Keratinocyte (primary cell): ENCODE measurements at regions not wholly inside any gene's neighbourhood (a gene's known extent, or its start where the extent isn't known, plus 50 kb on each side); places are given as distances from the start of the nearest gene placed in this dataset.
A peak's percentile ranks its signal among the peaks of the same experiment; 100 is the strongest.

ENCODE experiments used
- DNase-seq: peaks from one replicate; pipeline ENCODE4 v3.0.0-alpha.2; 2011; ENCODE audit warnings: low read depth, missing footprints, low spot score
- FAIRE-seq: peaks from 2 replicates; lab custom pipeline; 2011; peaks lifted over from hg19 to GRCh38; lab: Jason Lieb, UNC
- H2AFZ ChIP-seq: 2 replicates; pipeline ENCODE4 v1.6.0; 2012; ENCODE audit warnings: low read length, control low read depth, inconsistent platforms; ENCODE audit not compliant: control insufficient read depth
- H3K27ac ChIP-seq: 2 replicates; pipeline ENCODE4 v1.5.1; 2011; ENCODE audit warnings: low read length; ENCODE audit not compliant: control insufficient read depth, insufficient read depth
- H3K27me3 ChIP-seq: 3 replicates; pipeline ENCODE4 v1.6.0; 2011; ENCODE audit warnings: low read length; ENCODE audit not compliant: control insufficient read depth, insufficient read depth; ENCODE audit errors: extremely low read depth
- H3K36me3 ChIP-seq, 2 experiments: 2 replicates in 1 of 2; 3 replicates in 1 of 2; pipeline ENCODE4 v1.5.1; 2011; ENCODE audit warnings: low read length in 2 of 2, mild to moderate bottlenecking in 1 of 2; ENCODE audit not compliant: control insufficient read depth in 2 of 2, insufficient read depth in 2 of 2; ENCODE audit errors: extremely low read depth in 1 of 2
- H3K4me1 ChIP-seq: 3 replicates; pipeline ENCODE4 v1.5.1; 2011; ENCODE audit warnings: low read length; ENCODE audit not compliant: control insufficient read depth, insufficient read depth; ENCODE audit errors: extremely low read depth
- H3K4me2 ChIP-seq: 3 replicates; pipeline ENCODE4 v1.6.0; 2011; ENCODE audit warnings: low read depth, low read length; ENCODE audit not compliant: control insufficient read depth, insufficient read depth; ENCODE audit errors: extremely low read depth
- H3K4me3 ChIP-seq, 3 experiments: fragments of 200-600 bp in 1 of 3; sonication (generic) in 1 of 3; 2 replicates in 2 of 3; 3 replicates in 1 of 3; pipeline ENCODE4 v1.5.1; 2011 to 2016; ENCODE audit warnings: low read length in 3 of 3, mild to moderate bottlenecking in 3 of 3, control low read depth in 2 of 3, inconsistent platforms in 1 of 3, low read depth in 1 of 3, mixed read lengths in 1 of 3, mixed run types in 1 of 3, moderate library complexity in 1 of 3; ENCODE audit not compliant: control insufficient read depth in 2 of 3, insufficient read depth in 2 of 3; ENCODE audit errors: extremely low read depth in 1 of 3
- H3K79me2 ChIP-seq: 2 replicates; pipeline ENCODE4 v1.6.0; 2012; ENCODE audit warnings: low read length; ENCODE audit not compliant: control insufficient read depth, insufficient read depth
- H3K9ac ChIP-seq: 3 replicates; pipeline ENCODE4 v1.6.0; 2011; ENCODE audit warnings: low read length; ENCODE audit not compliant: control insufficient read depth, insufficient read depth; ENCODE audit errors: extremely low read depth
- H3K9me1 ChIP-seq: 3 replicates; pipeline ENCODE4 v1.6.0; 2011; ENCODE audit warnings: low read length; ENCODE audit not compliant: control insufficient read depth, insufficient read depth; ENCODE audit errors: extremely low read depth
- H3K9me3 ChIP-seq: 2 replicates; pipeline ENCODE4 v1.5.1; 2012; ENCODE audit warnings: low read depth, low read length; ENCODE audit not compliant: control insufficient read depth
- H4K20me1 ChIP-seq: 3 replicates; pipeline ENCODE4 v1.6.0; 2011; ENCODE audit warnings: low read length; ENCODE audit not compliant: control insufficient read depth, insufficient read depth; ENCODE audit errors: extremely low read depth
- EZH2 ChIP-seq: IDR thresholded peaks from one replicate; pipeline ENCODE4 v1.6.1; 2012; ENCODE audit warnings: inconsistent platforms, mild to moderate bottlenecking, low read length, moderate library complexity
- dilution Hi-C: fragments of 300-500 bp; cut with MboI; formaldehyde crosslinking; loops from one replicate; pipeline ENCODE4 v1.7.0; 2020; ENCODE audit warnings: low sequenced_read_pairs; ENCODE audit not compliant: extremely low pct_ligation_motif_present
- TF ChIP-seq, protein P1 (sequence below), 3 experiments: IDR thresholded peaks in 1 of 3; conservative IDR thresholded peaks in 1 of 3; optimal IDR thresholded peaks in 1 of 3; 2 replicates in 2 of 3; 3 replicates in 1 of 3; pipeline versions ENCODE3 to v1.5.1; 2011; ENCODE audit warnings: low read length in 3 of 3, mild to moderate bottlenecking in 3 of 3, moderate library complexity in 2 of 3, control low read depth in 1 of 3, inconsistent platforms in 1 of 3; ENCODE audit not compliant: insufficient read depth in 2 of 3; ENCODE audit errors: extremely low read depth in 1 of 3

DNA sequence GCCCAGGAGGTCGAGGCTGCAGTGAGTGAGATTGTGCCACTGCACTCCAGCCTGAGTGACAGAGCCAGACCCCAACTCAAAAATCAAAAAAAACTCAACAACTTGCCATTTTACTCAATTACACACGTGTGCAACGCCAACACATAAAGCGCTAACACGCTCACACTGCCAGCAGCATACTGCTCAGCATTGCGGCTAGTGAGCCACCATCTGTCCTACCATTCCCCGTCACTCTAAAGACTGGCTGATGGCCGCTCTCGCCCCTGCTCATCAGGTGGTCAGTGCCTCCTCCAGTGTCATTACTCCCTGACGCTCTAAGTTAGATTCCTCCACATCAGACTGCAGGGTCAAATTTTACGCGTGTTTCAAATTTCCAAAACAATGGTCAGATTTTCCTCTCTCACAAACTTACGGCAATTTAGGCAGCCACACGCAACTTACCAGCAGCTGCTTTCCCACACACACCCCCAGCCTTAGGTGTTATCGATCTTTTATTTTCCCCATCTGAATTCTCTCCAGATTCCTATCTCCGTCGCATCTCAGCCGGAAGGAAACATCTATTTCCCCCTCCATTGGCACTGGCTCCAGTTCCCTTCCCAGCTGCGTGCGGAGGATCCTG is 240.8 kb downstream of the C16orf95 start:
- no peak overlapping the region for H3K4me3 ChIP-seq
- DNase-seq (no peak), FAIRE-seq (no peak)
- H3K27ac ChIP-seq = no peak overlapping the region
- H3K9ac ChIP-seq = no peak overlapping the region
- peak overlapping the region; percentile 25 for H3K4me2 ChIP-seq
- no peaks in the 10 kb centered on the region for H3K79me2 ChIP-seq
- no peaks in the 10 kb centered on the region for H3K36me3 ChIP-seq
- H3K9me3 ChIP-seq = peaks cover 2% of the 10 kb centered on the region
- dilution Hi-C loops = no loop called here
- H4K20me1 ChIP-seq = no peaks in the 10 kb centered on the region
- H3K4me1 ChIP-seq = peaks cover 7% of the 10 kb centered on the region
- no peaks in the 10 kb centered on the region for H3K9me1 ChIP-seq
- TF ChIP-seq, protein P1, sequence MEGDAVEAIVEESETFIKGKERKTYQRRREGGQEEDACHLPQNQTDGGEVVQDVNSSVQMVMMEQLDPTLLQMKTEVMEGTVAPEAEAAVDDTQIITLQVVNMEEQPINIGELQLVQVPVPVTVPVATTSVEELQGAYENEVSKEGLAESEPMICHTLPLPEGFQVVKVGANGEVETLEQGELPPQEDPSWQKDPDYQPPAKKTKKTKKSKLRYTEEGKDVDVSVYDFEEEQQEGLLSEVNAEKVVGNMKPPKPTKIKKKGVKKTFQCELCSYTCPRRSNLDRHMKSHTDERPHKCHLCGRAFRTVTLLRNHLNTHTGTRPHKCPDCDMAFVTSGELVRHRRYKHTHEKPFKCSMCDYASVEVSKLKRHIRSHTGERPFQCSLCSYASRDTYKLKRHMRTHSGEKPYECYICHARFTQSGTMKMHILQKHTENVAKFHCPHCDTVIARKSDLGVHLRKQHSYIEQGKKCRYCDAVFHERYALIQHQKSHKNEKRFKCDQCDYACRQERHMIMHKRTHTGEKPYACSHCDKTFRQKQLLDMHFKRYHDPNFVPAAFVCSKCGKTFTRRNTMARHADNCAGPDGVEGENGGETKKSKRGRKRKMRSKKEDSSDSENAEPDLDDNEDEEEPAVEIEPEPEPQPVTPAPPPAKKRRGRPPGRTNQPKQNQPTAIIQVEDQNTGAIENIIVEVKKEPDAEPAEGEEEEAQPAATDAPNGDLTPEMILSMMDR (optimal IDR thresholded peaks at IDR 0.05 in 1 of 3, IDR thresholded peaks at IDR 0.05 in 1 of 3, conservative IDR thresholded peaks at IDR 0.05 in 1 of 3; ENCODE audit: extremely low read depth in 1 of 3, insufficient read depth in 2 of 3, low read length in 3 of 3) = no peak
- TF ChIP-seq EZH2 = no peak
- no peaks in the 10 kb centered on the region for H3K27me3 ChIP-seq
- H2AFZ ChIP-seq = peak overlapping the region; percentile 49

DNA sequence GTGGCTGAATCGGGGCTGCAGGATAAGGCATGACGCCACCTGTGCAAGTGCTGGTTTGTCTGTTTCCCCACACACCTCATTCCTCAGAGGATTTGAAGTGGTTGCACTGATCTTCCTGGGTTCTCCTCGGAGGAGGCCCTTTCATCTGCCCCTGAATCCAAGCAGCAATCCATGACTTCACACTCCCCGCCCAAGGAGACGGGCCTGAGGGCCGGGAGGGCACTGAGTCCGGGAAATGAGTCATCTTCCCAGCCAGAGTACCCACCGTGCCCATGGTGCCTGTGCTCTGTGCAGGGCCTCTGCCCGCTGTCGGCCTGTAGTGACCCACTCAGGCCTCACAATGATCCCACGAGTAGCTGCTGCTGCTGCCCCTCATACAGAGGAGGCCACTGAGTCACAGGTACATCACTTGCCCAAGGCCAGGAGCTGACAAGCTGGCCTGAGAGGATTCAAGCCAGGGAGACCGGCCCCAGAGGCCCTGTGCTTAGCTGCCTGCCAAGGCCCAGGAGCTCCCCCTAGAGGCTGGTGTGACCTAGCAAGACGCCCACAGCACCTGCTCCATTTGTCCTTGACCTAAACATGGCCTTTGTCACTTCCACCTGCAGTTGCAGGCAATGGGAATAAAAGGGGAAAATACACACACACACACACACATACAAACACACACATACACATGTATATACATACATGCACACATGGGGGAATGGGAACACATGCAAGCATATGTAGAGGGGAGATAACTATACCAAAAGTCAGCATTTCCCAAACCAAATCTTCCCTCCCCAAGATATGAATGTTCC is 240.0 kb downstream of the C16orf95 start:
- Histone ChIP-seq H2AFZ (peak overlapping the region; percentile 49), H3K9ac (no peak overlapping the region), H3K27ac (no peak overlapping the region), H3K4me1 (peaks cover 7% of the 10 kb centered on the region), H3K9me3 (peaks cover 2% of the 10 kb centered on the region), H3K4me3 (no peak overlapping the region), H3K27me3 (no peaks in the 10 kb centered on the region), H3K36me3 (no peaks in the 10 kb centered on the region), H3K9me1 (no peaks in the 10 kb centered on the region), H4K20me1 (no peaks in the 10 kb centered on the region), H3K4me2 (peak overlapping the region; percentile 25), H3K79me2 (no peaks in the 10 kb centered on the region)
- FAIRE-seq (no peak), DNase-seq (peak; percentile 9)
- TF ChIP-seq, protein P1 (optimal IDR thresholded peaks at IDR 0.05 in 1 of 3, IDR thresholded peaks at IDR 0.05 in 1 of 3, conservative IDR thresholded peaks at IDR 0.05 in 1 of 3; ENCODE audit: extremely low read depth in 1 of 3, insufficient read depth in 2 of 3, low read length in 3 of 3) = peak; percentile 69 to 88 (median 76)
- TF ChIP-seq EZH2 = no peak
- dilution Hi-C loops = no loop called here
